CD4-positive, alpha-beta memory T cell (primary cell): ENCODE measurements at regions not wholly inside any gene's neighbourhood (a gene's known extent, or its start where the extent isn't known, plus 50 kb on each side); places are given as distances from the start of the nearest gene placed in this dataset.

ENCODE experiments used
- CTCF ChIA-PET: fragments of 350-600 bp; sonication (Branson Sonifier 250); formaldehyde crosslinking; loops from one replicate; lab custom pipeline; 2021; ENCODE audit warnings: inconsistent platforms; ENCODE audit not compliant: partially characterized antibody; lab: Charles Lee
- POLR2A ChIA-PET: fragments of 350-600 bp; sonication (Branson Sonifier 250); formaldehyde crosslinking; loops from one replicate; lab custom pipeline; 2021; ENCODE audit not compliant: partially characterized antibody; lab: Charles Lee
- DNase-seq, 5 donors: peaks; one replicate each; pipeline versions ENCODE4 v3.0.0 to v3.0.0-alpha.2; 2020 to 2022; ENCODE audit warnings: mixed read lengths in 1 of 5
- H3K27ac ChIP-seq: one replicate; pipeline ENCODE4 v1.7.0; 2013; ENCODE audit warnings: low read depth, low read length
- H3K27me3 ChIP-seq: 2 replicates; pipeline ENCODE4 v1.7.0; 2013; ENCODE audit warnings: mild to moderate bottlenecking, low read length, moderate library complexity; ENCODE audit not compliant: insufficient read depth
- H3K36me3 ChIP-seq: 2 replicates; pipeline ENCODE4 v1.7.0; 2013; ENCODE audit warnings: mild to moderate bottlenecking, low read length, moderate library complexity; ENCODE audit not compliant: insufficient read depth
- H3K4me1 ChIP-seq: 2 replicates; pipeline ENCODE4 v1.7.0; 2013; ENCODE audit warnings: mild to moderate bottlenecking, low read length, moderate library complexity; ENCODE audit not compliant: insufficient read depth
- H3K4me3 ChIP-seq, 2 donors: one replicate each; pipeline ENCODE4 v1.7.0; 2013; ENCODE audit warnings: low read length in 2 of 2, mild to moderate bottlenecking in 1 of 2
- H3K9me3 ChIP-seq, 2 donors: one replicate each; pipeline ENCODE4 v1.7.0; 2013; ENCODE audit warnings: low read length in 2 of 2, control low read depth in 1 of 2; ENCODE audit not compliant: control insufficient read depth in 1 of 2
- H3K27ac Mint-ChIP-seq, 7 donors: one replicate each; pipeline ENCODE4 v1.8.0; 2020 to 2021; ENCODE audit warnings: mixed read lengths in 7 of 7, mild to moderate bottlenecking in 6 of 7, inconsistent platforms in 3 of 7, moderate library complexity in 3 of 7
- H3K27me3 Mint-ChIP-seq, 2 donors: one replicate each; pipeline ENCODE4 v1.8.0; 2020 to 2021; ENCODE audit warnings: mixed read lengths in 2 of 2
- H3K36me3 Mint-ChIP-seq, 2 donors: one replicate each; pipeline ENCODE4 v1.8.0; 2020 to 2021; ENCODE audit warnings: mixed read lengths in 2 of 2, inconsistent platforms in 1 of 2, mild to moderate bottlenecking in 1 of 2
- H3K4me1 Mint-ChIP-seq, 4 donors: one replicate each; pipeline ENCODE4 v1.8.0; 2020 to 2021; ENCODE audit warnings: mixed read lengths in 4 of 4, mild to moderate bottlenecking in 1 of 4
- H3K4me3 Mint-ChIP-seq, 8 donors: one replicate each; pipeline ENCODE4 v1.8.0; 2020 to 2021; ENCODE audit warnings: mixed read lengths in 8 of 8, mild to moderate bottlenecking in 7 of 8, moderate library complexity in 6 of 8, inconsistent platforms in 3 of 8
- H3K9me3 Mint-ChIP-seq, 8 donors: one replicate each; pipeline ENCODE4 v1.8.0; 2020 to 2021; ENCODE audit warnings: mixed read lengths in 8 of 8, mild to moderate bottlenecking in 5 of 8, inconsistent platforms in 3 of 8, moderate library complexity in 1 of 8
- intact Hi-C: fragments of 100-400 bp; cut with micrococcal nuclease; formaldehyde crosslinking; loops from one replicate; pipeline ENCODE4 v1.15.1; 2023

- H3K4me1 ChIP-seq: no peaks in the 10 kb centered on the region
- intact Hi-C loops: no loop called here
- H3K27me3 Mint-ChIP-seq: no peaks in the 10 kb centered on the region
- no peak overlapping the region for H3K27ac Mint-ChIP-seq
- no peak for DNase-seq
- H3K9me3 ChIP-seq: no peaks in the 10 kb centered on the region
- H3K9me3 Mint-ChIP-seq: peaks cover 3 to 34% (median 9%) of the 10 kb centered on the region in 8 donors
- no peaks in the 10 kb centered on the region for H3K36me3 Mint-ChIP-seq
- no peaks in the 10 kb centered on the region for H3K27me3 ChIP-seq
- H3K36me3 ChIP-seq: no peaks in the 10 kb centered on the region
- H3K4me3 Mint-ChIP-seq: no peak overlapping the region
- ChIA-PET CTCF (no interaction called here), POLR2A (no interaction called here)
- no peak overlapping the region for H3K4me3 ChIP-seq
- no peak overlapping the region for H3K27ac ChIP-seq
- no peaks in the 10 kb centered on the region for H3K4me1 Mint-ChIP-seq
Measured at GRCh38 chr2:150385211-150385610, 102.3 kb downstream of the RND3 start.

- no peaks in the 10 kb centered on the region for H3K27me3 ChIP-seq
- CTCF ChIA-PET: no interaction called here
- H3K4me1 ChIP-seq: no peaks in the 10 kb centered on the region
- no peaks in the 10 kb centered on the region for H3K9me3 ChIP-seq
- H3K4me3 ChIP-seq: no peak overlapping the region
- intact Hi-C loops: no loop called here
- POLR2A ChIA-PET: no interaction called here
- Mint-ChIP-seq H3K4me3 (no peak overlapping the region), H3K4me1 (no peaks in the 10 kb centered on the region), H3K27ac (no peak overlapping the region), H3K9me3 (peaks cover 0 to 34% (median 9%) of the 10 kb centered on the region in 8 donors), H3K36me3 (no peaks in the 10 kb centered on the region), H3K27me3 (no peaks in the 10 kb centered on the region)
- no peak overlapping the region for H3K27ac ChIP-seq
- DNase-seq: no peak
- no peaks in the 10 kb centered on the region for H3K36me3 ChIP-seq
Measured at GRCh38 chr2:150383587-150383986, 103.9 kb downstream of the RND3 start.

GRCh38 chr2:150379166-150379565 lies 108.3 kb downstream of the RND3 start:
- ChIA-PET POLR2A (no interaction called here), CTCF (no interaction called here)
- Histone ChIP-seq H3K36me3 (no peaks in the 10 kb centered on the region), H3K9me3 (no peaks in the 10 kb centered on the region), H3K4me3 (no peak overlapping the region), H3K27me3 (no peaks in the 10 kb centered on the region), H3K4me1 (no peaks in the 10 kb centered on the region), H3K27ac (no peak overlapping the region)
- Mint-ChIP-seq H3K4me1 (no peaks in the 10 kb centered on the region), H3K4me3 (no peak overlapping the region), H3K36me3 (no peaks in the 10 kb centered on the region), H3K27me3 (no peaks in the 10 kb centered on the region), H3K9me3 (peaks cover 0 to 15% (median 3%) of the 10 kb centered on the region in 8 donors), H3K27ac (no peak overlapping the region)
- DNase-seq: no peak
- intact Hi-C loops: no loop called here

GRCh38 chr2:150378686-150379085 lies 108.8 kb downstream of the RND3 start:
- intact Hi-C loops: no loop called here
- Mint-ChIP-seq H3K9me3 (peaks cover 0 to 15% (median 3%) of the 10 kb centered on the region in 8 donors), H3K36me3 (no peaks in the 10 kb centered on the region), H3K4me1 (no peaks in the 10 kb centered on the region), H3K27ac (no peak overlapping the region), H3K4me3 (no peak overlapping the region), H3K27me3 (no peaks in the 10 kb centered on the region)
- Histone ChIP-seq H3K4me3 (no peak overlapping the region), H3K36me3 (no peaks in the 10 kb centered on the region), H3K27ac (no peak overlapping the region), H3K4me1 (no peaks in the 10 kb centered on the region), H3K9me3 (no peaks in the 10 kb centered on the region), H3K27me3 (no peaks in the 10 kb centered on the region)
- ChIA-PET CTCF (no interaction called here), POLR2A (no interaction called here)
- DNase-seq: no peak

GRCh38 chr2:150376553-150377335 lies 110.7 kb downstream of the RND3 start:
- no peaks in the 10 kb centered on the region for H3K4me1 Mint-ChIP-seq
- H3K4me3 Mint-ChIP-seq: no peak overlapping the region
- no peak overlapping the region for H3K27ac ChIP-seq
- intact Hi-C loops: no loop called here
- peaks cover 0 to 2% (median 0%) of the 10 kb centered on the region in 8 donors for H3K9me3 Mint-ChIP-seq
- CTCF ChIA-PET: no interaction called here
- H3K36me3 ChIP-seq: no peaks in the 10 kb centered on the region
- H3K4me3 ChIP-seq: no peak overlapping the region
- no peaks in the 10 kb centered on the region for H3K9me3 ChIP-seq
- H3K27ac Mint-ChIP-seq: no peak overlapping the region
- no peaks in the 10 kb centered on the region for H3K4me1 ChIP-seq
- POLR2A ChIA-PET: no interaction called here
- DNase-seq: no peak
- no peaks in the 10 kb centered on the region for H3K27me3 Mint-ChIP-seq
- H3K27me3 ChIP-seq: no peaks in the 10 kb centered on the region
- no peaks in the 10 kb centered on the region for H3K36me3 Mint-ChIP-seq

GRCh38 chr2:150375333-150375732 lies 112.1 kb downstream of the RND3 start:
- Mint-ChIP-seq H3K4me1 (no peaks in the 10 kb centered on the region), H3K4me3 (no peak overlapping the region), H3K9me3 (peaks cover 0 to 2% (median 0%) of the 10 kb centered on the region in 8 donors), H3K27me3 (no peaks in the 10 kb centered on the region), H3K27ac (no peak overlapping the region), H3K36me3 (no peaks in the 10 kb centered on the region)
- intact Hi-C loops: no loop called here
- Histone ChIP-seq H3K36me3 (no peaks in the 10 kb centered on the region), H3K9me3 (no peaks in the 10 kb centered on the region), H3K4me1 (no peaks in the 10 kb centered on the region), H3K27me3 (no peaks in the 10 kb centered on the region), H3K4me3 (no peak overlapping the region), H3K27ac (no peak overlapping the region)
- ChIA-PET CTCF (no interaction called here), POLR2A (no interaction called here)
- DNase-seq: no peak

GRCh38 chr2:150374492-150374891 lies 113.0 kb downstream of the RND3 start:
- ChIA-PET CTCF (no interaction called here), POLR2A (no interaction called here)
- H3K9me3 ChIP-seq: no peaks in the 10 kb centered on the region
- no peaks in the 10 kb centered on the region for H3K36me3 ChIP-seq
- H3K4me1 ChIP-seq: no peaks in the 10 kb centered on the region
- Mint-ChIP-seq H3K27ac (no peak overlapping the region), H3K4me3 (no peak overlapping the region), H3K27me3 (no peaks in the 10 kb centered on the region), H3K4me1 (no peaks in the 10 kb centered on the region), H3K9me3 (peaks cover 0 to 2% (median 0%) of the 10 kb centered on the region in 8 donors), H3K36me3 (no peaks in the 10 kb centered on the region)
- intact Hi-C loops: no loop called here
- DNase-seq: no peak
- no peaks in the 10 kb centered on the region for H3K27me3 ChIP-seq
- H3K27ac ChIP-seq: no peak overlapping the region
- H3K4me3 ChIP-seq: no peak overlapping the region
